K562 (cell line): ENCODE measurements at regions not wholly inside any gene's neighbourhood (a gene's known extent, or its start where the extent isn't known, plus 50 kb on each side); places are given as distances from the start of the nearest gene placed in this dataset.

Experiments used
- ATAC-seq: fragments of 200-7000 bp; cut with Tn5 transposase; 3 replicates; pipeline ENCODE4 v1.9.1; 2020; ENCODE audit warnings: moderate library complexity
- BruUV-seq: library from RNA; stranded (reverse); fragments of 400-500 nt; replicated peaks from 2 replicates; lab custom pipeline; 2021; lab: Mats Ljungman, UMichigan
- CTCF ChIA-PET: fragments of 300-600 bp; formaldehyde crosslinking; extraction: SDS; loops from one replicate; lab custom pipeline; 2021; ENCODE audit warnings: low intra/inter-chr PET ratio; lab: Yijun Ruan, JAX
- POLR2A ChIA-PET: fragments of 300-600, 350-650 bp; sonication (Branson Sonifier 250); formaldehyde crosslinking; extraction: SDS; loops from one replicate; lab custom pipeline; 2021; ENCODE audit warnings: antibody characterized with exemption, inconsistent platforms; lab: Yijun Ruan, JAX
- DNase-seq, 4 experiments: peaks; one replicate each; pipeline versions ENCODE4 v3.0.0 to v3.0.0-alpha.2; 2011 to 2018; ENCODE audit warnings: low spot score in 3 of 4, mixed read lengths in 3 of 4; ENCODE audit errors: extremely low read depth in 1 of 4
- FAIRE-seq: peaks from 2 replicates; lab custom pipeline; 2011; peaks lifted over from hg19 to GRCh38; lab: Jason Lieb, UNC
- H2AFZ ChIP-seq: 2 replicates; pipeline ENCODE4 v1.6.0; 2011; ENCODE audit warnings: low read depth, low read length, control low read depth, inconsistent platforms
- H3K27ac ChIP-seq: fragments of 200-600 bp; 3 replicates; pipeline ENCODE4 v1.8.0; 2011; ENCODE audit warnings: low read depth, mild to moderate bottlenecking, control low read depth, inconsistent platforms, low read length, moderate library complexity, mixed read lengths; ENCODE audit errors: extremely low read depth
- H3K27me3 ChIP-seq, 2 experiments: fragments of 300-600 bp in 1 of 2; 2 replicates in 1 of 2; 3 replicates in 1 of 2; pipeline versions ENCODE4 v1.6.0 to v1.8.0; 2011; ENCODE audit warnings: inconsistent platforms in 2 of 2, low read length in 2 of 2, mild to moderate bottlenecking in 1 of 2, mixed read lengths in 1 of 2, moderate library complexity in 1 of 2; ENCODE audit not compliant: control insufficient read depth in 2 of 2, insufficient read depth in 2 of 2
- H3K36me3 ChIP-seq: fragments of 300-600 bp; 3 replicates; pipeline ENCODE4 v1.8.0; 2011; ENCODE audit warnings: mild to moderate bottlenecking, low read length, inconsistent platforms; ENCODE audit not compliant: control insufficient read depth, insufficient read depth
- H3K4me1 ChIP-seq, 2 experiments: fragments of 200-600 bp in 1 of 2; replicated peaks in 1 of 2; 2 replicates in 1 of 2; 3 replicates in 1 of 2; pipeline versions ENCODE4 v1.5.1 to v1.8.0; 2011; ENCODE audit warnings: inconsistent platforms in 2 of 2, low read length in 2 of 2, mild to moderate bottlenecking in 1 of 2, mixed read lengths in 1 of 2, moderate library complexity in 1 of 2; ENCODE audit not compliant: control insufficient read depth in 2 of 2, insufficient read depth in 2 of 2
- H3K4me2 ChIP-seq: 2 replicates; pipeline ENCODE4 v1.6.1; 2011; ENCODE audit warnings: low read length, control low read depth, inconsistent platforms, mixed read lengths; ENCODE audit not compliant: insufficient read depth
- H3K4me3 ChIP-seq: fragments of 200-600 bp; sonication (generic), shearing (Covaris generic); 2 replicates; pipeline ENCODE4 v1.5.1; 2016; ENCODE audit warnings: control low read depth, inconsistent platforms
- H3K79me2 ChIP-seq: fragments of 200-600 bp; 3 replicates; pipeline ENCODE4 v1.8.0; 2011; ENCODE audit warnings: low read length, inconsistent platforms; ENCODE audit not compliant: control insufficient read depth, insufficient read depth
- H3K9ac ChIP-seq, 2 experiments: 2 replicates each; pipeline versions ENCODE4 v1.6.0 to v1.6.1; 2011; ENCODE audit warnings: low read depth in 2 of 2, low read length in 2 of 2, control low read depth in 1 of 2, inconsistent platforms in 1 of 2, mild to moderate bottlenecking in 1 of 2, mixed read lengths in 1 of 2; ENCODE audit not compliant: insufficient read depth in 1 of 2
- H3K9me1 ChIP-seq: one replicate; pipeline ENCODE4 v1.6.0; 2011; ENCODE audit warnings: inconsistent platforms, mild to moderate bottlenecking, low read length, moderate library complexity; ENCODE audit not compliant: control insufficient read depth, insufficient read depth
- H3K9me3 ChIP-seq: replicated peaks from 2 replicates; pipeline ENCODE4 v1.5.1; 2011; ENCODE audit warnings: low read depth, low read length, inconsistent platforms; ENCODE audit not compliant: control insufficient read depth, insufficient read depth
- H4K20me1 ChIP-seq: replicated peaks from 2 replicates; pipeline ENCODE4 v1.6.1; 2011; ENCODE audit warnings: low read length, inconsistent platforms, mixed read lengths; ENCODE audit not compliant: control insufficient read depth, insufficient read depth
- GATA2 ChIP-seq: sonication (generic); formaldehyde crosslinking; IDR thresholded peaks from 2 replicates; pipeline ENCODE4 v1.4.0; 2020; ENCODE audit warnings: mild to moderate bottlenecking, missing genetic modification reagents
- HDAC1 ChIP-seq, 2 experiments: fragments of 450-650 bp; IDR thresholded peaks; 2 replicates each; pipeline ENCODE4 v1.6.1; 2016 to 2017; ENCODE audit warnings: inconsistent platforms in 1 of 2, mild to moderate bottlenecking in 1 of 2, moderate library complexity in 1 of 2
- HNRNPK ChIP-seq: fragments of 200-400 bp; formaldehyde crosslinking; IDR thresholded peaks from one replicate; pipeline ENCODE4 v1.6.1; 2018; ENCODE audit warnings: mild to moderate bottlenecking, low read depth, low read length; ENCODE audit not compliant: poor library complexity, severe bottlenecking
- MBD1 ChIP-seq: fragments of 250-450 bp; sonication (Bioruptor Pico); IDR thresholded peaks from 2 replicates; pipeline ENCODE4 v1.8.0; 2022; ENCODE audit warnings: inconsistent platforms
- PHTF2 ChIP-seq: fragments of 250-450 bp; sonication (Bioruptor Pico); IDR thresholded peaks from 2 replicates; pipeline ENCODE4 v1.5.0; 2021; ENCODE audit warnings: mild to moderate bottlenecking
- ZBTB2 ChIP-seq: fragments of 450-650 bp; IDR thresholded peaks from 2 replicates; pipeline ENCODE4 v1.6.1; 2016; ENCODE audit warnings: antibody characterized with exemption
- ZC3H4 ChIP-seq: sonication (generic); formaldehyde crosslinking; IDR thresholded peaks from 2 replicates; pipeline ENCODE4 v1.9.0; 2021; ENCODE audit warnings: missing genetic modification reagents, borderline replicate concordance
- ZNF507 ChIP-seq: conservative IDR thresholded peaks from 2 replicates; pipeline ENCODE4 v1.6.1; 2017; ENCODE audit warnings: missing genetic modification characterization, missing compliant biosample characterization
- WGBS: fragments of 100-300 bp; shearing (Covaris generic); methylation state at CpG from one replicate; pipeline ENCODE4 v1.1.6; 2016; ENCODE audit warnings: low coverage, mixed read lengths; ENCODE audit not compliant: insufficient coverage; ENCODE audit errors: missing lambda C conversion rate; 5-methylcytosine and 5-hydroxymethylcytosine counted together
- in situ Hi-C: fragments of 300-500 bp; cut with MboI; formaldehyde crosslinking; loops from 4 replicates; pipeline ENCODE4 v1.15.0; 2018; ENCODE audit warnings: inconsistent platforms, mixed read lengths
- intact Hi-C: fragments of 100-400 bp; cut with micrococcal nuclease; formaldehyde crosslinking; loops from 2 replicates; pipeline ENCODE4 v1.14.2; 2022
- TF ChIP-seq, protein P1 (sequence below): fragments of 450-650 bp; IDR thresholded peaks from 2 replicates; pipeline ENCODE4 v1.7.1; 2018; ENCODE audit warnings: mild to moderate bottlenecking, low read depth; ENCODE audit not compliant: partially characterized antibody

GRCh38 chr17:12528036-12528435, 137.7 kb upstream of the MYOCD start:
- Histone ChIP-seq H3K4me2 (no peak overlapping the region), H3K4me1 (no peaks in the 10 kb centered on the region), H2AFZ (no peak overlapping the region), H4K20me1 (no peaks in the 10 kb centered on the region), H3K79me2 (no peaks in the 10 kb centered on the region), H3K27ac (no peak overlapping the region), H3K27me3 (no peaks in the 10 kb centered on the region)
- BruUV-seq, result no TSS peak
- ChIA-PET CTCF (no interaction called here), POLR2A (interaction anchor here (0.7 kb wide), 1 partner anchor 10 kb away, joined by 3 read pairs; no protein-coding TSS in a partner anchor)
- FAIRE-seq (no peak), ATAC-seq (no peak), DNase-seq (no peak)
- 7% methylated on average over 3 of the region's 3 CpGs for WGBS
- TF ChIP-seq, protein P1, sequence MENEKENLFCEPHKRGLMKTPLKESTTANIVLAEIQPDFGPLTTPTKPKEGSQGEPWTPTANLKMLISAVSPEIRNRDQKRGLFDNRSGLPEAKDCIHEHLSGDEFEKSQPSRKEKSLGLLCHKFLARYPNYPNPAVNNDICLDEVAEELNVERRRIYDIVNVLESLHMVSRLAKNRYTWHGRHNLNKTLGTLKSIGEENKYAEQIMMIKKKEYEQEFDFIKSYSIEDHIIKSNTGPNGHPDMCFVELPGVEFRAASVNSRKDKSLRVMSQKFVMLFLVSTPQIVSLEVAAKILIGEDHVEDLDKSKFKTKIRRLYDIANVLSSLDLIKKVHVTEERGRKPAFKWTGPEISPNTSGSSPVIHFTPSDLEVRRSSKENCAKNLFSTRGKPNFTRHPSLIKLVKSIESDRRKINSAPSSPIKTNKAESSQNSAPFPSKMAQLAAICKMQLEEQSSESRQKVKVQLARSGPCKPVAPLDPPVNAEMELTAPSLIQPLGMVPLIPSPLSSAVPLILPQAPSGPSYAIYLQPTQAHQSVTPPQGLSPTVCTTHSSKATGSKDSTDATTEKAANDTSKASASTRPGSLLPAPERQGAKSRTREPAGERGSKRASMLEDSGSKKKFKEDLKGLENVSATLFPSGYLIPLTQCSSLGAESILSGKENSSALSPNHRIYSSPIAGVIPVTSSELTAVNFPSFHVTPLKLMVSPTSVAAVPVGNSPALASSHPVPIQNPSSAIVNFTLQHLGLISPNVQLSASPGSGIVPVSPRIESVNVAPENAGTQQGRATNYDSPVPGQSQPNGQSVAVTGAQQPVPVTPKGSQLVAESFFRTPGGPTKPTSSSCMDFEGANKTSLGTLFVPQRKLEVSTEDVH, result no peak
- TF ChIP-seq HNRNPK, result no peak
- TF ChIP-seq GATA2, result no peak
- no peak for TF ChIP-seq HDAC1 (IDR thresholded peaks at IDR 0.05)
- no peak for TF ChIP-seq ZNF507 (tag)
- TF ChIP-seq PHTF2, result no peak
- no peak for TF ChIP-seq ZC3H4
- no peak for TF ChIP-seq ZBTB2
- no peak for TF ChIP-seq MBD1
- TF ChIP-seq, all 486 proteins: peak for 0
- Histone ChIP-seq H3K9ac (no peak overlapping the region), H3K9me3 (no peaks in the 10 kb centered on the region), H3K36me3 (no peaks in the 10 kb centered on the region), H3K9me1 (no peaks in the 10 kb centered on the region), H3K4me3 (no peak overlapping the region)
- intact Hi-C loops, result no loop called here
- in situ Hi-C loops, result no loop called here
